ENCODE measurements at regions not wholly inside any gene's neighbourhood (a gene's known extent, or its start where the extent isn't known, plus 50 kb on each side); places are given as distances from the start of the nearest gene placed in this dataset.

DNA sequence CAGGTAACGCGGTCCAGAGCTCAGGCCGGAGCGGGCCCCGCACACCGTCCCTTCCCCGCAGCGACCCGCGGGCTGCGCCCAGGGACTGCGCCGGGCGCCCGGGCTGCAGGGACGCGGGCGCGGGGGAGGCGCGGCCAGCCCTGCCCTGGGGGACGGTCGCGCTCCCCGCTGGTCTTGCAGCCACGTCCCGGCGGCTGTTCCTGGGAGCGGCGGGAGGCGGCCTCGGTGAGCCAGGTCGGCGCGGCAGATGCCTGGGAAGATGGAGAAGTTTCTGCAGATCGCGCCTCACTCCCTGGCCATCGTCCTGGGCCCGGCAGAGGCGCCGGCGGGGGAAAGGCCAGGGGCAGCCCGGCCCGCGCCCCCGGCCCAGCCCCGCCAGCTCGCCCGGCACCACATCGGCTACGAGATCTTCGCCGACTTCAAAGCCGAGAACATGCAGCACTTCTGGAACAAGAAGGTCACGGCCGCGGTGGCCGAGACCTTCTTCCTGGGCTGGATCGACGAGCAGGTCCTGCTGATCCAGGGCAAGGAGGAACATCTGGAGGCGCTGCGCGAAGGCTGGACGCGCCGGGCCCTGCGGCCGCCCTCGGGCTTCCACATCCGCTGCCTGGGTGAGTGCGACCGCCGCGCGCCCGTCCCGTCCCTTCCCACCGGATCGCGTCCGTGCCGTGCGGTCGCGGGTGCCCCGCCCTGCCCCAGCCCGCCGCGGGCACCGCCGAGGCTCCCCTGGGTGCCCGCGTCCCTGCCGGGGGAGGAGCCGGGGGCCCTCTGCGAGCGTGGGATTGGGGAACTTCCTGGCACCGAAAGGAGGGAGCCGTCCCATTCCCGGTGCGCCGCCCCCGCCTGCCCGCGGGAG is 107.4 kb upstream of the STOX2 start:
- TF ChIP-seq, protein P1, sequence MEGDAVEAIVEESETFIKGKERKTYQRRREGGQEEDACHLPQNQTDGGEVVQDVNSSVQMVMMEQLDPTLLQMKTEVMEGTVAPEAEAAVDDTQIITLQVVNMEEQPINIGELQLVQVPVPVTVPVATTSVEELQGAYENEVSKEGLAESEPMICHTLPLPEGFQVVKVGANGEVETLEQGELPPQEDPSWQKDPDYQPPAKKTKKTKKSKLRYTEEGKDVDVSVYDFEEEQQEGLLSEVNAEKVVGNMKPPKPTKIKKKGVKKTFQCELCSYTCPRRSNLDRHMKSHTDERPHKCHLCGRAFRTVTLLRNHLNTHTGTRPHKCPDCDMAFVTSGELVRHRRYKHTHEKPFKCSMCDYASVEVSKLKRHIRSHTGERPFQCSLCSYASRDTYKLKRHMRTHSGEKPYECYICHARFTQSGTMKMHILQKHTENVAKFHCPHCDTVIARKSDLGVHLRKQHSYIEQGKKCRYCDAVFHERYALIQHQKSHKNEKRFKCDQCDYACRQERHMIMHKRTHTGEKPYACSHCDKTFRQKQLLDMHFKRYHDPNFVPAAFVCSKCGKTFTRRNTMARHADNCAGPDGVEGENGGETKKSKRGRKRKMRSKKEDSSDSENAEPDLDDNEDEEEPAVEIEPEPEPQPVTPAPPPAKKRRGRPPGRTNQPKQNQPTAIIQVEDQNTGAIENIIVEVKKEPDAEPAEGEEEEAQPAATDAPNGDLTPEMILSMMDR (IDR thresholded peaks at IDR 0.05; ENCODE audit: insufficient read depth, low read depth, low read length), result no peak
- H3K4me3 ChIP-seq (ENCODE audit: low read depth, low read length), result peak overlapping the region; percentile 23
- peak; percentile 4 for DNase-seq (ENCODE audit: low read depth)

DNA sequence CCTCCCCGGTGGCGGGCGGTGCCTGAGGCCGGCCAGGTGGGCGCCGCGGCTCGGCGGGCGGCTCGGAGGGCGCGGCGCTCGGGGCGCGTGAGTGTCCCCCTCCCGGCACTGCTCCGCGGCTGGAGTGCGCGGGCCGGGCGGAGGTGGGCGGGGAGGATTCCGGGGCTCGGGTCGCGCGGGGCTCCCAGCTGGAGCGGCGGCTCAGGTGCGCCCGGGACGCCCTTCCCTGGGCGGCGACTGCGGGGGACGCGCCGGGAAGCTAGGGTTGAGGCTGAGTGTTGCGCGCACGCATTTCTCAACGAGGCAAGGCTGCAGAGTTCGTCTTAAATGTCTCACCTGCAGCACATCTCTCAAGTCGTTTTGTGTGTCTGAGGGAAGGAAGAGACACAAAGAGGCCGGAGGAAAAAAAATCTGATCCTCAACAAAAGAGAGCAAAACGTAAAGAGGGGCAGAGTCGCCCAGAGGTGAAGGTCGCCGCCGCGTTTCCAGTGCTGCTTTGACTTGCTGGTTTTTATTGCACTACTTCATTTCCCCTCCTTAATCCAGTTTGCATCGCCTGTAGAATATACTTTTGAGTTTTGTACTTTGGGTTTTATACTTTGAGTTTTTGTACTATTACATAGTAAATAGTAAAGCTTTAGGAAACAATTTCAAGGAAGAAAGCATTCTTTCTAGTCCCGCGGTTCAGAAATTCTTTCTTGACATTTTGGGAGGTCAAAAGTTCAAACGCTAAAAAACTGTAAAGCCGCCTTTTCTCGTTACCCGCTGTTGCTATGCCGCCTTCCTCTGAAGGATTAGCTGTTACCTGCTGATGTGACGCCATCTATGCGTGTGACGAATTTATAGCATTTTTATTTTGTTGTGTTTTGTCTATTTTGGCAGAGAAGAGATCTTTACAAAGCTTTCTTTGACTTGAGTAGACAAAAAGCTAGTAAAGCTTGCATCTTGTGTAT is 106.5 kb upstream of the STOX2 start:
- TF ChIP-seq, protein P1 (IDR thresholded peaks at IDR 0.05; ENCODE audit: insufficient read depth, low read depth, low read length), result no peak
- no peak for DNase-seq (ENCODE audit: low read depth)
- H3K4me3 ChIP-seq (ENCODE audit: low read depth, low read length), result no peak overlapping the region

DNA sequence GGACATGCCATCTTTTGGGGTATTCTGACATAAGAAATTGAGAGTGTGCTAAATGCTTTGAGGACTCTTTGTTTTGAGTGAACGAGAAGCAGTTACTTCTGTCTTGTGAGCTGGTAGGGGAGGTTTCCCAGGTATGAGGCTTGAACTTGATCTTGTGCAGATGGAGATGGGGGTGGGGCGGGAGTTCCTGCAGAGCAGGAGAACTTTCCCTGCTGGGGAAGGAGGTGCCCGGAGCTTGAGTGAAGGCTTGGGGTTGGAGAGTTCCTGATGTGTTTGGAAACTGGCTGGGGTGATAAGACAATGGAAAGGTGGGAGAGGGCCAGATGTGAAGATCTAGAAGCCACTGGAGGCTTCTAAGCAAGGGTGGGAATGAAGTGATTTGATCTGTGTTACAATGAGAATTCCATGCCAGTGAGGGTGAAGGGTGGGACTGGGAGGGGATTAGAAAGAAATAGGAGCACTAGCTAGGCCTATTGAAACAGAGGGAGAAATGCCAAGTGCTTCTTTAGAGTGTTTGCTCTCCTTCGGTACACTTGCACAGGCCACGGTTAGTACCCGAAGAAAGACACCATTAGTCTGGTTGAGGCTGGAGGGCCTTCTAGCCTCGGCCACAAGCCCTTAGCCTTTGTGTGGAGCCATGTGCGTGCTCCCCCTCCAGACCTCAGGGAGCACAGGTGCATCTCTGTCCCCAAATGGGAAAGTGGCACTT is 103.5 kb upstream of the STOX2 start:
- TF ChIP-seq, protein P1 (IDR thresholded peaks at IDR 0.05; ENCODE audit: insufficient read depth, low read depth, low read length), result no peak
- H3K4me3 ChIP-seq (ENCODE audit: low read depth, low read length), result no peak overlapping the region
- no peak for DNase-seq (ENCODE audit: low read depth)

DNA sequence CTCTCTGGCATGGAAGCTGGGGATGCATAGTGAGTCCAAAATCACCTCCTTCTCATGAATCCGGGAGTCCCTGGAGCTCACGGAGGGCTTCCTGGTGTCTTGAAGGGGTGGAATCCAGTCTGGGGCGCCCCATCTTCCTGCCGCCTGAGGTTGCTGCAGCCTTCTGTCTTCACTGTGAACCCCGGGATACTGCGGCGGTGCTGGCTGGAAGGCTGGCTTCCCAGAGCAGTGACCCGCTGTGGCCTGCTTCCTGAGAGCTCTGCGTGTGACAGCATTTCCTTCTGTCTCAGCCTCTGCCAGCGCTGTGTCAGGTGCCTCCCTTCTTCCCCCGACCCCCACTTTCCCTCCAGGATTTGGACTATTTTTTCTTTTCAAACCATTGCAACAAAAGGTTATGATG is 98.8 kb upstream of the STOX2 start:
- TF ChIP-seq, protein P1 (IDR thresholded peaks at IDR 0.05; ENCODE audit: insufficient read depth, low read depth, low read length), result no peak
- no peak overlapping the region for H3K4me3 ChIP-seq (ENCODE audit: low read depth, low read length)
- DNase-seq (ENCODE audit: low read depth), result no peak

DNA sequence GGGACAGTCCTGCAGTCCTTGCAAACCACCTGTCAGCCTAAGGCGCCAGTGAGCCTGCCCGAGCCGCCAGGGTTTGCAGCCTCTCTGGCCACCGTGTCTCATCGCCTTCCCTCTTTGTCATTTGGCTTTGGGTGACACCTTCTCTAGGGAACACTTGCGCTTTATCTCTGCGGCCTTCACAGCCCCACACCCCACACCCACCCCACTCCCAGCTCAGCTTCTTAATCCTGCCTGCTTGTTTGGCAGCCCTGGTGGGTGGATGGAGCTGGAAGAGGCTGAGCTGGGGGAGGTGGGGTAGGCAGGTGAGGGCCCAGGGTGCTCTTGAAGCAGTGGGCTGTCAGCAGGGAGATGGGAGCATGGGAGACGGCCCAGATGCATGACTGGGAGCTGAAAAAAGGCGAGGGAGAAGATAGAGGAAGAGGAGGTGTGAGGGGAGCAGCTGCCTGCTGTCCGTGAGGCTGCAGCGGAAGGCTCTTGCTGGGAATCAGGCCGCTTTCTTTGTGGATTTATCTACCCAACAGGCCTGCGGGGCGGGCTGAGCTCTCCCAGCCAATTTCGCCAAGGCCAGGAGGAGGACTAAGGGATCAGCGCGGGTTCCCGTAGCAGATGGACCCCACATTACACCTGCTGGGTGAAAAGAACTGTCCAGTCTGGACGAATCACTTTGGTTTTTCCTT is 97.5 kb upstream of the STOX2 start:
- no peak overlapping the region for H3K4me3 ChIP-seq (ENCODE audit: low read depth, low read length)
- no peak for DNase-seq (ENCODE audit: low read depth)
- TF ChIP-seq, protein P1 (IDR thresholded peaks at IDR 0.05; ENCODE audit: insufficient read depth, low read depth, low read length), result no peak

DNA sequence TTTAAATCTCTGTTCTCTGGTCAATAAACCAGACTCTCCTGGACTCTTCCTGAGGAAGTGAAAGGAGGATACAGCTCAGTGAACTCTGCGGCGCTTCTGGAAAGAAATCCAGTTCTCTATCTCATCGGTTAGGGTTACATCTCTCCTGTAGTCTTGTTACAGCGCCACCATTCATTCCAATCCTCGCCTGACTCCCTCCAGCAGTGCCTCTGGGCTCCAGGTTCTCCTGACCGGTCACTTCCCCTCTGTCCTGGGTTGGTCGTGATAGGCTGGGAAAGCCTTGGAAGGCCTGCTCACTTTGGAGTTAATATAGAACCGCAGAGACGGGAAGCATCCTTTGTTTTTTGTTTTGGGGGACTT is 97.0 kb upstream of the STOX2 start:
- H3K4me3 ChIP-seq (ENCODE audit: low read depth, low read length), result no peak overlapping the region
- TF ChIP-seq, protein P1 (IDR thresholded peaks at IDR 0.05; ENCODE audit: insufficient read depth, low read depth, low read length), result no peak
- DNase-seq (ENCODE audit: low read depth), result no peak

Data from fibroblast of villous mesenchyme (primary cell).